ENCODE measurements at regions not wholly inside any gene's neighbourhood (a gene's known extent, or its start where the extent isn't known, plus 50 kb on each side); places are given as distances from the start of the nearest gene placed in this dataset.

- TF ChIP-seq CTCF (IDR thresholded peaks at IDR 0.05; ENCODE audit: poor library complexity, severe bottlenecking) = no peak
- no peak for TF ChIP-seq RAD21 (conservative IDR thresholded peaks at IDR 0.05)
- no peak for TF ChIP-seq SMC3 (conservative IDR thresholded peaks at IDR 0.05; ENCODE audit: poor library complexity)
- no peak for TF ChIP-seq EZH2 (IDR thresholded peaks at IDR 0.05; ENCODE audit: borderline replicate concordance, insufficient read depth, low read length, poor library complexity, severe bottlenecking)
- TF ChIP-seq POLR2AphosphoS5 (IDR thresholded peaks at IDR 0.05) = no peak
- TF ChIP-seq EP300 (conservative IDR thresholded peaks at IDR 0.05; ENCODE audit: poor library complexity, severe bottlenecking) = no peak
- no peak for TF ChIP-seq TAF1 (IDR thresholded peaks at IDR 0.05; ENCODE audit: low read depth)
- TF ChIP-seq, protein P1, sequence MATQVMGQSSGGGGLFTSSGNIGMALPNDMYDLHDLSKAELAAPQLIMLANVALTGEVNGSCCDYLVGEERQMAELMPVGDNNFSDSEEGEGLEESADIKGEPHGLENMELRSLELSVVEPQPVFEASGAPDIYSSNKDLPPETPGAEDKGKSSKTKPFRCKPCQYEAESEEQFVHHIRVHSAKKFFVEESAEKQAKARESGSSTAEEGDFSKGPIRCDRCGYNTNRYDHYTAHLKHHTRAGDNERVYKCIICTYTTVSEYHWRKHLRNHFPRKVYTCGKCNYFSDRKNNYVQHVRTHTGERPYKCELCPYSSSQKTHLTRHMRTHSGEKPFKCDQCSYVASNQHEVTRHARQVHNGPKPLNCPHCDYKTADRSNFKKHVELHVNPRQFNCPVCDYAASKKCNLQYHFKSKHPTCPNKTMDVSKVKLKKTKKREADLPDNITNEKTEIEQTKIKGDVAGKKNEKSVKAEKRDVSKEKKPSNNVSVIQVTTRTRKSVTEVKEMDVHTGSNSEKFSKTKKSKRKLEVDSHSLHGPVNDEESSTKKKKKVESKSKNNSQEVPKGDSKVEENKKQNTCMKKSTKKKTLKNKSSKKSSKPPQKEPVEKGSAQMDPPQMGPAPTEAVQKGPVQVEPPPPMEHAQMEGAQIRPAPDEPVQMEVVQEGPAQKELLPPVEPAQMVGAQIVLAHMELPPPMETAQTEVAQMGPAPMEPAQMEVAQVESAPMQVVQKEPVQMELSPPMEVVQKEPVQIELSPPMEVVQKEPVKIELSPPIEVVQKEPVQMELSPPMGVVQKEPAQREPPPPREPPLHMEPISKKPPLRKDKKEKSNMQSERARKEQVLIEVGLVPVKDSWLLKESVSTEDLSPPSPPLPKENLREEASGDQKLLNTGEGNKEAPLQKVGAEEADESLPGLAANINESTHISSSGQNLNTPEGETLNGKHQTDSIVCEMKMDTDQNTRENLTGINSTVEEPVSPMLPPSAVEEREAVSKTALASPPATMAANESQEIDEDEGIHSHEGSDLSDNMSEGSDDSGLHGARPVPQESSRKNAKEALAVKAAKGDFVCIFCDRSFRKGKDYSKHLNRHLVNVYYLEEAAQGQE (IDR thresholded peaks at IDR 0.05; ENCODE audit: borderline replicate concordance) = no peak
- TF ChIP-seq MXI1 (conservative IDR thresholded peaks at IDR 0.05; ENCODE audit: poor library complexity, severe bottlenecking) = no peak
These were observed 428.7 kb downstream of the INHBA start for GRCh38 chr7:41274179-41274578.

Measured in neural cell (in vitro differentiated cells).